ENCODE measurements at regions not wholly inside any gene's neighbourhood (a gene's known extent, or its start where the extent isn't known, plus 50 kb on each side); places are given as distances from the start of the nearest gene placed in this dataset.

DNA sequence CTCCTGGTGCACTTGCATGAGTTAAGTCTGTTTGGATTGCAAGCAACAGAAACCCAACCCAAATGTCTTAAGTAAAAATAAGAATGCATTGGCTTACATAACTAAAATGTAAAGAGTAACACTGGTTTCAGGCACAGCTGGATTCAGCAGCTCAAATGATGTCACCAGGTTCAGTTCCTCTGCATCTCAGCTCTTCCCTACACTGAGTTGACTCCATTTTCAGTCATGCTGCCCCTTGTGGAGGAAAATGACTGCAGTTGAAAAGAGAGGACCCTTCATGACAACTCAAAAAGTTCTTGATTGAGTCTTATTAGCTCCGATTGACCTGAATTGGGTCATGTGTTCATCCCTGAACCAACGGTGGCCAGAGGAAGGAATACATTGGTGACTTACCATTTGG lies 138.5 kb upstream of the ABI3BP start:
- TF ChIP-seq, protein P1, sequence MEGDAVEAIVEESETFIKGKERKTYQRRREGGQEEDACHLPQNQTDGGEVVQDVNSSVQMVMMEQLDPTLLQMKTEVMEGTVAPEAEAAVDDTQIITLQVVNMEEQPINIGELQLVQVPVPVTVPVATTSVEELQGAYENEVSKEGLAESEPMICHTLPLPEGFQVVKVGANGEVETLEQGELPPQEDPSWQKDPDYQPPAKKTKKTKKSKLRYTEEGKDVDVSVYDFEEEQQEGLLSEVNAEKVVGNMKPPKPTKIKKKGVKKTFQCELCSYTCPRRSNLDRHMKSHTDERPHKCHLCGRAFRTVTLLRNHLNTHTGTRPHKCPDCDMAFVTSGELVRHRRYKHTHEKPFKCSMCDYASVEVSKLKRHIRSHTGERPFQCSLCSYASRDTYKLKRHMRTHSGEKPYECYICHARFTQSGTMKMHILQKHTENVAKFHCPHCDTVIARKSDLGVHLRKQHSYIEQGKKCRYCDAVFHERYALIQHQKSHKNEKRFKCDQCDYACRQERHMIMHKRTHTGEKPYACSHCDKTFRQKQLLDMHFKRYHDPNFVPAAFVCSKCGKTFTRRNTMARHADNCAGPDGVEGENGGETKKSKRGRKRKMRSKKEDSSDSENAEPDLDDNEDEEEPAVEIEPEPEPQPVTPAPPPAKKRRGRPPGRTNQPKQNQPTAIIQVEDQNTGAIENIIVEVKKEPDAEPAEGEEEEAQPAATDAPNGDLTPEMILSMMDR (IDR thresholded peaks at IDR 0.05) = no peak
- no peak for TF ChIP-seq POLR2A (IDR thresholded peaks at IDR 0.05)

Measured in uterus (tissue), 2 donors.